Gastroesophageal sphincter (tissue), 4 donors: ENCODE measurements at regions not wholly inside any gene's neighbourhood (a gene's known extent, or its start where the extent isn't known, plus 50 kb on each side); places are given as distances from the start of the nearest gene placed in this dataset.

Source experiments
- ATAC-seq: fragments of 150-250 bp; one replicate; pipeline ENCODE4 v1.9.1; 2016; ENCODE audit warnings: mild to moderate bottlenecking, moderate library complexity
- H3K27ac ChIP-seq, 4 donors: fragments of 200-600 bp; sonication (generic) in 3 of 4; 1 replicate in 3 of 4; 2 replicates in 1 of 4; pipeline ENCODE4 v1.5.1; 2016 to 2019
- H3K27me3 ChIP-seq: fragments of 200-600 bp; sonication (generic); one replicate; pipeline ENCODE4 v1.5.1; 2019
- H3K36me3 ChIP-seq, 2 donors: fragments of 200-600 bp; sonication (generic); one replicate each; pipeline ENCODE4 v1.5.1; 2019; ENCODE audit warnings: control low read depth in 1 of 2
- H3K4me1 ChIP-seq, 3 donors: fragments of 200-600 bp; sonication (generic); 1 replicate in 2 of 3; 2 replicates in 1 of 3; pipeline ENCODE4 v1.5.1; 2016 to 2019; ENCODE audit warnings: control low read depth in 2 of 3
- H3K4me3 ChIP-seq, 2 donors: fragments of 200-600 bp; sonication (generic); one replicate each; pipeline ENCODE4 v1.5.1; 2019; ENCODE audit warnings: mild to moderate bottlenecking in 1 of 2, moderate library complexity in 1 of 2
- H3K9me3 ChIP-seq, 3 donors: fragments of 200-600 bp; sonication (generic); one replicate each; pipeline ENCODE4 v1.5.1; 2017 to 2019; ENCODE audit warnings: control low read depth in 2 of 3
- CTCF ChIP-seq, 4 experiments: fragments of 200-600 bp in 2 of 4; fragments of 450-650 bp in 2 of 4; sonication (generic) in 1 of 4; IDR thresholded peaks; one replicate each; pipeline ENCODE4 v1.5.1; 2017 to 2019; ENCODE audit warnings: antibody characterized with exemption in 4 of 4, mild to moderate bottlenecking in 2 of 4, moderate library complexity in 2 of 4
- EP300 ChIP-seq: sonication (generic); formaldehyde crosslinking; IDR thresholded peaks from one replicate; pipeline ENCODE4 v1.6.1; 2017; ENCODE audit warnings: antibody characterized with exemption, mild to moderate bottlenecking
- POLR2A ChIP-seq, 2 donors: fragments of 450-650 bp; IDR thresholded peaks; one replicate each; pipeline ENCODE4 v1.6.1; 2017; ENCODE audit warnings: antibody characterized with exemption in 2 of 2, mild to moderate bottlenecking in 2 of 2, moderate library complexity in 1 of 2
- POLR2AphosphoS5 ChIP-seq: sonication (generic); formaldehyde crosslinking; IDR thresholded peaks from one replicate; pipeline ENCODE4 v1.6.1; 2017; ENCODE audit warnings: antibody characterized with exemption
- WGBS, 2 donors: methylation state at CpG; one replicate each; pipeline ENCODE4 v1.1.5; 2018; ENCODE audit warnings: low coverage in 1 of 2; 5-methylcytosine and 5-hydroxymethylcytosine counted together

- H3K9me3 ChIP-seq = no peaks in the 10 kb centered on the region
- no peak for ATAC-seq
- WGBS, 2 donors = 42 to 54% methylated on average over 2 of the region's 2 CpGs
Measured at GRCh38 chr3:30273304-30274072, 332.9 kb upstream of the TGFBR2 start.

GRCh38 chr3:30277494-30277893 lies 328.9 kb upstream of the TGFBR2 start:
- Histone ChIP-seq H3K9me3 (no peaks in the 10 kb centered on the region), H3K4me3 (no peak overlapping the region), H3K27ac (no peak overlapping the region), H3K36me3 (no peaks in the 10 kb centered on the region), H3K27me3 (no peaks in the 10 kb centered on the region), H3K4me1 (peaks cover 0 to 6% (median 5%) of the 10 kb centered on the region in 3 donors)
- no peak for ATAC-seq
- TF ChIP-seq POLR2AphosphoS5 (no peak), CTCF (IDR thresholded peaks at IDR 0.05) (no peak)

More at GRCh38 chr3:30273304-30274072, 332.9 kb upstream of the TGFBR2 start:
- Histone ChIP-seq H3K36me3 (no peaks in the 10 kb centered on the region), H3K27me3 (no peaks in the 10 kb centered on the region), H3K27ac (no peak overlapping the region), H3K4me1 (peaks cover 0 to 6% (median 0%) of the 10 kb centered on the region in 3 donors), H3K4me3 (no peak overlapping the region)
- TF ChIP-seq CTCF (IDR thresholded peaks at IDR 0.05) = no peak

DNA sequence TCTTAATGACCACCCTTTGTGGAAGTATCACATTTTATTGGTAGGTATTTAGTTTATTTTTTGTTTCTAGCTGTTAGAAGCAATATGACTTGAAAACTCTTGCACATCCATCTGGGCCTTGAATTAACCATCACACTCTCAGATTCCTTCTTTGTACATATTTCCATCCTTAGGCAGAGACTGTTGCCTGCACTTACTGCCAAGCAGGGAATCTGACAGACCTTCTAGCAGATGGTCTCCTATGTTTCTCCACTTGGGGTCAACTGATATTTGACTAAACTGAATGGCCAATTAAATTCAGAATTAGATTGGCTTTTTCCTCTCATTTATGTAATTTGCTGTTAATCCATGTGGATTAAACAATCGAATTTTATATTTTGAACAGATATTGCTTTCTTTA lies 324.9 kb upstream of the TGFBR2 start:
- Histone ChIP-seq H3K27ac (no peak overlapping the region), H3K4me3 (no peak overlapping the region), H3K4me1 (peaks cover 9 to 31% (median 21%) of the 10 kb centered on the region in 3 donors), H3K27me3 (no peaks in the 10 kb centered on the region), H3K36me3 (no peaks in the 10 kb centered on the region), H3K9me3 (no peaks in the 10 kb centered on the region)
- no peak for ATAC-seq
- WGBS, 2 donors = 88 to 100% methylated on average over 1 of the region's 1 CpG
- TF ChIP-seq POLR2AphosphoS5 = no peak
- no peak for TF ChIP-seq CTCF (IDR thresholded peaks at IDR 0.05)
- no peak for TF ChIP-seq POLR2A (IDR thresholded peaks at IDR 0.05)
- no peak for TF ChIP-seq EP300

DNA sequence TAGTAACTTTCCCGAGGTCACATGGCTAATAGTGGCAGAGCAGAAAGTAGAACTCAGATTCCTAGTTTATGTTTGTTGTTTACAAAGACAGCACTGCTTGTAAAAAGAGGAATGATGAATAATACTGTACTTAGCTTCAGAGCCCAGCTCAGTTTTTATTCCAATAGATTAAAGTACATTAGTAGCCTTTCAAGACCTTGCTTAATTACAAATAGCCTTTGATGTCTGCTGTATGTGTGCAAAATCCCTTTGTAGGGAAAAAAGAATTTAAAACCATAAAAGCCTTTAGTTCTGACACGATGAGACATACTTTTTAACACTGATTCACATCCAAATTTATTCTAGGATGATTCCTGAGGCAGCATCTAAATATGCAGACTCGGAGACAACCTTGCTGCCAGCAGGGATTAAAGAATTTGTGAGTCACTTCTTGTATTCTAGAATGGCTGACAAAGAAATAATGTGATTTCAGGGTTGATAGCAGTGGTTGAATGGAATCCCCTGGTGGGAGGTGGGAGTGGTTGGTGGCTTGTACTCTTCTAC lies 324.2 kb upstream of the TGFBR2 start:
- no peaks in the 10 kb centered on the region for H3K9me3 ChIP-seq
- H3K36me3 ChIP-seq = no peaks in the 10 kb centered on the region
- no peak overlapping the region for H3K4me3 ChIP-seq
- H3K27me3 ChIP-seq = no peaks in the 10 kb centered on the region
- WGBS, 2 donors = 31 to 35% methylated on average over 3 of the region's 3 CpGs
- peaks cover 12 to 38% (median 21%) of the 10 kb centered on the region in 3 donors for H3K4me1 ChIP-seq
- ATAC-seq = peak; percentile 57
- TF ChIP-seq CTCF (IDR thresholded peaks at IDR 0.05) (peak in 1 of 4 experiments; percentile 6), POLR2A (IDR thresholded peaks at IDR 0.05) (no peak), POLR2AphosphoS5 (peak; percentile 66), EP300 (no peak)
- peak overlapping the region in 3 of 4 donors; percentile 40 to 67 (median 47) for H3K27ac ChIP-seq
